H1 (cell line): ENCODE measurements at regions not wholly inside any gene's neighbourhood (a gene's known extent, or its start where the extent isn't known, plus 50 kb on each side); places are given as distances from the start of the nearest gene placed in this dataset.

Experiments
- CBX8 ChIP-seq: fragments of 300-800, 300-1000 bp; sonication (generic); IDR thresholded peaks from 2 replicates; pipeline ENCODE4 v1.7.1; 2016; ENCODE audit warnings: low read depth, low read length, borderline replicate concordance
- CEBPB ChIP-seq: IDR thresholded peaks from 2 replicates; pipeline ENCODE4 v1.6.1; 2012; ENCODE audit warnings: low read depth, low read length
- CHD1 ChIP-seq: IDR thresholded peaks from 2 replicates; pipeline ENCODE4 v1.6.1; 2012; ENCODE audit warnings: low read depth, low read length, improper control_type of control experiment
- CHD7 ChIP-seq: fragments of 300-600 bp; sonication (generic); IDR thresholded peaks from 2 replicates; pipeline ENCODE4 v1.7.1; 2012; ENCODE audit warnings: low read length, moderate library complexity, mild to moderate bottlenecking, inconsistent platforms; ENCODE audit not compliant: insufficient replicate concordance
- EP300 ChIP-seq, 2 experiments: IDR thresholded peaks; 1 replicate in 1 of 2; 2 replicates in 1 of 2; pipeline ENCODE4 v1.6.1; 2011 to 2012; ENCODE audit warnings: low read depth in 2 of 2, low read length in 2 of 2, mild to moderate bottlenecking in 2 of 2, borderline replicate concordance in 1 of 2, inconsistent platforms in 1 of 2, moderate library complexity in 1 of 2
- EZH2 ChIP-seq: fragments of 200-600 bp; sonication (generic); IDR thresholded peaks from 2 replicates; pipeline ENCODE4 v1.7.1; 2012; ENCODE audit warnings: low read depth, mild to moderate bottlenecking, moderate library complexity, low read length, inconsistent platforms; ENCODE audit not compliant: severe bottlenecking
- GABPA ChIP-seq: IDR thresholded peaks from 2 replicates; pipeline ENCODE4 v1.6.1; 2011; ENCODE audit warnings: mild to moderate bottlenecking, low read length, moderate library complexity, borderline replicate concordance; ENCODE audit not compliant: insufficient read depth
- HDAC2 ChIP-seq, 2 experiments: fragments of 300-600 bp in 1 of 2; sonication (generic) in 1 of 2; IDR thresholded peaks; 2 replicates each; pipeline ENCODE4 v1.6.1; 2011 to 2012; ENCODE audit warnings: low read depth in 2 of 2, low read length in 2 of 2, mild to moderate bottlenecking in 2 of 2, moderate library complexity in 2 of 2, borderline replicate concordance in 1 of 2, inconsistent platforms in 1 of 2
- MAFK ChIP-seq: IDR thresholded peaks from 2 replicates; pipeline ENCODE4 v1.6.1; 2012; ENCODE audit warnings: low read depth, mild to moderate bottlenecking, improper control_type of control experiment, low read length
- NRF1 ChIP-seq: IDR thresholded peaks from 2 replicates; pipeline ENCODE4 v1.6.1; 2011; ENCODE audit warnings: mild to moderate bottlenecking, low read depth, low read length, improper control_type of control experiment
- PHF8 ChIP-seq: fragments of 200-600 bp; sonication (generic); conservative IDR thresholded peaks from 2 replicates; pipeline ENCODE4 v1.7.1; 2012; ENCODE audit warnings: low read depth, mild to moderate bottlenecking, inconsistent platforms, low read length, moderate library complexity
- RXRA ChIP-seq: IDR thresholded peaks from 2 replicates; pipeline ENCODE4 v1.6.1; 2011; ENCODE audit warnings: low read depth, mild to moderate bottlenecking, low read length, moderate library complexity; ENCODE audit not compliant: insufficient read depth

DNA sequence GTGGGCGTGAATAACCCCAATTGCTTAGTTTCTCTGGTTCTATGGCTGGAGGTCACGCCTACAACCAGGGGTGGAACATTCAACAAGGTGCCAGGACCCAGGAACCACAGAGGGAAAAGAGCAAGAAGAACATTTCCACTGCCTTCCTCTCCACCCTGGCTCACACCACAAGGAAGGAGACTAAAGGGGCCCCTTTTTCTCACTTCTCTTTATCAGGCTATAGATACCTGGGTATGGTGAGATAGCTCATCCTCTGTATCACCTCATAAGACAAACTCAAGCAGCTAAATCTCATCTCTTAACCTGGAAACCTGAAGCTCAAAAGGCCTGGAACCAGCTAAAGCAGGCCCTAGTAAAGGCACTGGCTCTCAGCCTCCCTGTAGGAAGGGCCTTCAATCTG, 438.8 kb upstream of the OLFM3 start (continued):
- TF ChIP-seq CHD7 (no peak), NRF1 (no peak), CHD1 (no peak), RXRA (no peak), MAFK (no peak), CBX8 (no peak), CEBPB (no peak), EZH2 (no peak), PHF8 (no peak), EP300 (IDR thresholded peaks at IDR 0.05; ENCODE audit: borderline replicate concordance in 1 of 2, low read depth in 2 of 2, low read length in 2 of 2) (no peak), GABPA (no peak), HDAC2 (IDR thresholded peaks at IDR 0.05; ENCODE audit: borderline replicate concordance in 1 of 2, low read depth in 2 of 2, low read length in 2 of 2) (no peak)
- TF ChIP-seq, all 59 proteins: peak for 0
